ENCODE measurements at regions not wholly inside any gene's neighbourhood (a gene's known extent, or its start where the extent isn't known, plus 50 kb on each side); places are given as distances from the start of the nearest gene placed in this dataset.

- no peaks in the 10 kb centered on the region for H3K4me1 ChIP-seq (ENCODE audit: control insufficient read depth, insufficient read depth, low read length)
- no peak overlapping the region for H3K9ac ChIP-seq (ENCODE audit: low read length)
- H3K4me3 ChIP-seq (ENCODE audit: low read length), result no peak overlapping the region
- H3K36me3 ChIP-seq (ENCODE audit: control insufficient read depth, insufficient read depth, low read length), result no peaks in the 10 kb centered on the region
- H3K27me3 ChIP-seq (ENCODE audit: control insufficient read depth, insufficient read depth, low read length), result no peaks in the 10 kb centered on the region
- no peaks in the 10 kb centered on the region for H3K9me3 ChIP-seq (ENCODE audit: control insufficient read depth, low read length)
Observed at GRCh38 chr3:66785191-66785909, 212.8 kb upstream of the KBTBD8 start.

GRCh38 chr3:66789580-66790237 lies 208.4 kb upstream of the KBTBD8 start:
- no peaks in the 10 kb centered on the region for H3K4me1 ChIP-seq (ENCODE audit: control insufficient read depth, insufficient read depth, low read length)
- H3K9ac ChIP-seq (ENCODE audit: low read length), result no peak overlapping the region
- no peaks in the 10 kb centered on the region for H3K36me3 ChIP-seq (ENCODE audit: control insufficient read depth, insufficient read depth, low read length)
- no peak overlapping the region for H3K4me3 ChIP-seq (ENCODE audit: low read length)
- H3K27me3 ChIP-seq (ENCODE audit: control insufficient read depth, insufficient read depth, low read length), result no peaks in the 10 kb centered on the region
- no peaks in the 10 kb centered on the region for H3K9me3 ChIP-seq (ENCODE audit: control insufficient read depth, low read length)

GRCh38 chr3:66792086-66792485 lies 206.0 kb upstream of the KBTBD8 start:
- Histone ChIP-seq H3K9ac (ENCODE audit: low read length) (no peak overlapping the region), H3K9me3 (ENCODE audit: control insufficient read depth, low read length) (no peaks in the 10 kb centered on the region), H3K36me3 (ENCODE audit: control insufficient read depth, insufficient read depth, low read length) (no peaks in the 10 kb centered on the region), H3K4me3 (ENCODE audit: low read length) (no peak overlapping the region), H3K4me1 (ENCODE audit: control insufficient read depth, insufficient read depth, low read length) (no peaks in the 10 kb centered on the region), H3K27me3 (ENCODE audit: control insufficient read depth, insufficient read depth, low read length) (no peaks in the 10 kb centered on the region)

- Histone ChIP-seq H3K9ac (ENCODE audit: low read length) (no peak overlapping the region), H3K27me3 (ENCODE audit: control insufficient read depth, insufficient read depth, low read length) (no peaks in the 10 kb centered on the region), H3K4me3 (ENCODE audit: low read length) (no peak overlapping the region), H3K4me1 (ENCODE audit: control insufficient read depth, insufficient read depth, low read length) (no peaks in the 10 kb centered on the region), H3K9me3 (ENCODE audit: control insufficient read depth, low read length) (no peaks in the 10 kb centered on the region), H3K36me3 (ENCODE audit: control insufficient read depth, insufficient read depth, low read length) (no peaks in the 10 kb centered on the region)
Observed at GRCh38 chr3:66795365-66795764, 202.7 kb upstream of the KBTBD8 start.

- Histone ChIP-seq H3K9me3 (ENCODE audit: control insufficient read depth, low read length) (no peaks in the 10 kb centered on the region), H3K9ac (ENCODE audit: low read length) (no peak overlapping the region)
Observed at GRCh38 chr3:66796343-66796742, 201.8 kb upstream of the KBTBD8 start.

DNA sequence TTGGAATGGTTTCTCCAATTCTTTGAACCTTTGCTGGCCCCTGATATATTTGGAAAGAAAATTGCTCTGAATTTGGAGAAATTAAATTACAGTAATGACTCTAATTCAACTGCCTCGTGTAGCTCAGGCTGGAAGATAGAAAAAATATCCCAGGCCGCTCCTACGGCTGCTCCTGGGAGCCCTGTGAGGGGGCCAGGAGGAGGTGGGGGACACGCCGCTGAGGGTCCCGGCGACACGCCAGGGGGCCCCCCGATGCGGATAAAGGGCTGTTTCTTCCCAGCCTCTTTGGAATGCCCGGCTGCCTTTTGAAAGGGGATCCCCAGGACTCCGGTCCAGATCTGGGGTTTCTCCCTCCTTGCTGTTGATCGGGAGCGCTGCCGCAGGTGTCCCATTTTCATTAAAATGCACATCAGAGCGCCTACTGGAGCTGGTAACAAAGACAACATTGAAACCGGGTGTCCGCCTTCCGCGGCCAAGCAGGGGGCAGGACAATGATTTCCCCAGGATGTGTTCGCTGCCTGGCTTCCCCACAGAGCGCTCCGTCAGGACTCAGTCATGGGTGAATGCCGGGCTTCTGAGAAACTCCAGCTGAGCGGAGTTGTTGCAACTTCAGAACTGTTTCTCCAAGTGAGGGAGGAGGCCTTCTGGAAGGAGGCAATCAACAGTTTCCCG lies 200.1 kb upstream of the KBTBD8 start:
- H3K4me3 ChIP-seq (ENCODE audit: low read length), result no peak overlapping the region
- no peaks in the 10 kb centered on the region for H3K9me3 ChIP-seq (ENCODE audit: control insufficient read depth, low read length)
- no peaks in the 10 kb centered on the region for H3K27me3 ChIP-seq (ENCODE audit: control insufficient read depth, insufficient read depth, low read length)
- H3K9ac ChIP-seq (ENCODE audit: low read length), result no peak overlapping the region
- no peaks in the 10 kb centered on the region for H3K4me1 ChIP-seq (ENCODE audit: control insufficient read depth, insufficient read depth, low read length)
- no peaks in the 10 kb centered on the region for H3K36me3 ChIP-seq (ENCODE audit: control insufficient read depth, insufficient read depth, low read length)

More at GRCh38 chr3:66796343-66796742, 201.8 kb upstream of the KBTBD8 start:
- Histone ChIP-seq H3K27me3 (ENCODE audit: control insufficient read depth, insufficient read depth, low read length) (no peaks in the 10 kb centered on the region), H3K4me1 (ENCODE audit: control insufficient read depth, insufficient read depth, low read length) (no peaks in the 10 kb centered on the region), H3K4me3 (ENCODE audit: low read length) (no peak overlapping the region), H3K36me3 (ENCODE audit: control insufficient read depth, insufficient read depth, low read length) (no peaks in the 10 kb centered on the region)

DNA sequence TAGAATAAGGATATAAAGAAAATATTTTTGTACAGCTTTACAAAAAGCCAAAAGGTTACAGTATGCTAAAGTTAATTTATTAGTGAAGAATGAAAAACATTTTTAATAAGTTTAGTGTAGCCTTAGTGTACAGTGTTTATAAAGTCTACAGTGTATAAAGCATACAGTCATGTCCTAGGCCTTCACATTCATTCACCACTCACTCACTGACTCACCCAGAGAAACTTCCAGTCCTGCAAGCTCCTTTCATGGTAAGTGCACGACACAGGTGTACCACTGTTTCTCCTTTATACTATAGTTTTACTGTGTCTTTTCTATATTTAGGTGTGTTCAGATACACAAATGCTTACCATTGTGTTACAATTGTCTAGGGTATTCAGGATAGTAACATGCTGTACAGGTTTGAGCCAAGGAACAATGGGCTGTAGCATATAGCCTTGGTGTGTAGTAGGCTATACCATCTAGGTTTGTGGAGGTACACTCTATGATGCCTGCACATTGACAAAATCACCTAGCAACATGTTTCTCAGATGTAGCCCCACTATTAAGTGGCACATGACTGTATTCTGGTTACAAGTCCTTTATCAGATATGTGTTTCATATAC lies 197.1 kb upstream of the KBTBD8 start:
- Histone ChIP-seq H3K4me1 (ENCODE audit: control insufficient read depth, insufficient read depth, low read length) (no peaks in the 10 kb centered on the region), H3K27me3 (ENCODE audit: control insufficient read depth, insufficient read depth, low read length) (no peaks in the 10 kb centered on the region), H3K9me3 (ENCODE audit: control insufficient read depth, low read length) (no peaks in the 10 kb centered on the region), H3K4me3 (ENCODE audit: low read length) (no peak overlapping the region), H3K9ac (ENCODE audit: low read length) (no peak overlapping the region), H3K36me3 (ENCODE audit: control insufficient read depth, insufficient read depth, low read length) (no peaks in the 10 kb centered on the region)

DNA sequence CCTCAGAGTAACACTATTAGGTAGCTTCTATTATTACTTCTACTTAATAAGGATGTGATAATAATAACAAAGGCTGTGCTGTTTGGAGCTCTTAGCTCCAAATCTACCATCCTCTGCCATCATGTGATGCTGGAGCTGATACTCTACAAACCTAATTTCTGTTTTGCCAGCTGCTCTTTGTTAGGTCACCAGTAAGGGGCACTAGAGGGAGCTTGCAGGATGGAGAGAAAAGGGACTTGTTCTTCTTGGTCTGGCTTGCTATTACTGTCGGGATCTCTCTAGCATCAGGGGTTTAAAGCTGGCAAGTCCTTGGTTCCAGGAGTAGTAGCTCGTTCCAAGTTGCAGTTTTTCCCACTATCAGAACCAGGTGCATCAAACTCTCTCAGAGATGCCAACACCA lies 194.9 kb upstream of the KBTBD8 start:
- Histone ChIP-seq H3K4me3 (ENCODE audit: low read length) (no peak overlapping the region), H3K36me3 (ENCODE audit: control insufficient read depth, insufficient read depth, low read length) (no peaks in the 10 kb centered on the region), H3K9ac (ENCODE audit: low read length) (no peak overlapping the region), H3K9me3 (ENCODE audit: control insufficient read depth, low read length) (no peaks in the 10 kb centered on the region), H3K27me3 (ENCODE audit: control insufficient read depth, insufficient read depth, low read length) (no peaks in the 10 kb centered on the region), H3K4me1 (ENCODE audit: control insufficient read depth, insufficient read depth, low read length) (no peaks in the 10 kb centered on the region)

DNA sequence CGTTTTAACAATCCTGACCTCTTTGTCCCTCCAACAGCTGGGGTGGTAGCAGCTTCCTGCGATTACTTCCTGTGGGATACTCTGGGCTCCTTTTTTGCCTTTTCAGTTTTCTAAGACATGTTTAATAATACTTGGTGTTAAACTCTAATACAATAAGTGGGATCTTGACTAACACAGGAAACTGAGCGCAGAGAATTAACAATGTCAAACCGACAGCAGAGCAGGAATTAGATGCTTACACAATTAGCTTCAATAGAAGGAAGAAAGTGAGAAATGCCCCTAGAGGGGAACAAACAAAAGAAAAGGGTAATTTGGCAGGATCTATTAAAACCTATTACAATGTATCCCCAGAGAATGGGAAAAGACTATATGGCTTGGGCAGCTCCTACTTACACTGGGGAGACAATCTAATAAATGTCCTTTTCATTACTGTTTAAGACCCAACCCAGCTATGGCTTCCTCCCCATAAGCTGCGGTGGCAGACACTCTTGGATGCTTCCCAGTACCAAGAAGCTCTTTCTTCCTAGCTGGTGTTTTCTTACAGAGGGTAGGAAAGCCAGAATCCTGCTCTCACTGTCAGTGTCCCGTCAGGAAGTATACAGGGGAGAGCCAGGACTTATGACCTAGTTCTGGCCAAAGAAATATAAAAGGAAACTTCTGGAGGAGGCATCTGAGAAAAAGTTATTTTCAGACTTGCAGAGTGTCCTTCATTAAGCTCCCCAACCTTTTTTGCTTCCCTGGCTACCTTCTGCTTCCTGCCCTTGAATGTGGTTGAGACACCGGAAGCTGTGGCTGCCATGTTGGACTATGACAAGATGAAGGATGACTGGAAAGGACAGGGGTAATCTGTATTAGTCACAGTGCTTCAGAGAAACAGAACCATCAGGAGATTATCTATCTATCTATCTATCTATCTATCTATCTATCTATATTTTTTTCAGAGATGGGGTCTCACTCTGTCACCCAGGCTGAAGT lies 194.1 kb upstream of the KBTBD8 start:
- no peak overlapping the region for H3K4me3 ChIP-seq (ENCODE audit: low read length)
- no peaks in the 10 kb centered on the region for H3K9me3 ChIP-seq (ENCODE audit: control insufficient read depth, low read length)
- H3K36me3 ChIP-seq (ENCODE audit: control insufficient read depth, insufficient read depth, low read length), result no peaks in the 10 kb centered on the region
- peaks cover 6% of the 10 kb centered on the region for H3K4me1 ChIP-seq (ENCODE audit: control insufficient read depth, insufficient read depth, low read length)
- H3K27me3 ChIP-seq (ENCODE audit: control insufficient read depth, insufficient read depth, low read length), result no peaks in the 10 kb centered on the region
- H3K9ac ChIP-seq (ENCODE audit: low read length), result no peak overlapping the region

DNA sequence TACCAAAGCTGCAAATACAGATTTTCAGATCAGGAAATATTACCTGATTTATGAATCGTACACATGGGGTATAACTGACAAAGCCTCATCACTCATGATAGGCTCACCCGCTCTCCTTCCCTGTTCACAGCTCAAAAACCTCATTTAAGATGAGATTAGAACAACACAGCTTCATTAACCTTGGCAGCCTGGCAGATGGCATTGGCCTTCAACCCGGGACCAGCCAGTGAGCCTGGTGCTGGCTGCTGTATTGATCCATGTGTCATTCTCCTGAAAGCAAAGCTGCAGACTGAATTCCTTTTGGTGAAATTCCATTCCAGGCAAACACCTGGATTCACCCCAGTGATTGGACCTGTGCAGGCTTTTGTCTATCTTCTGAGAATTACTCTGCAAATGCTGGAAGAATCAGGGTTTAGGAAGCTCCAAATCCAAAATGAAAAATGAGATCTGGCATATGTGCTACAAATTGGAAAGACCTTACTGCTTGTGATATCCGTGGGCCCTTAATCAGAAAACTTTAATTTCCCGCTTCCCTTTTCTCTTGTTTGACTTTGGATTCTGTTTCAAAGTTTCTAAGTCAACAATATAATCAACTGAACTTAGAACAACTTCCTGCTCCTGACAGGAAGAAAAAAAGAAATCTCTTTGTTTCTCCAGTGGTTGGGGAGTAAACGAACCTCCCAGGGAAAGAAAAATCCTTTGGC lies 189.1 kb upstream of the KBTBD8 start:
- H3K4me3 ChIP-seq (ENCODE audit: low read length), result peak overlapping the region; percentile 3
- peaks cover 14% of the 10 kb centered on the region for H3K4me1 ChIP-seq (ENCODE audit: control insufficient read depth, insufficient read depth, low read length)
- no peaks in the 10 kb centered on the region for H3K36me3 ChIP-seq (ENCODE audit: control insufficient read depth, insufficient read depth, low read length)
- H3K27me3 ChIP-seq (ENCODE audit: control insufficient read depth, insufficient read depth, low read length), result no peaks in the 10 kb centered on the region
- H3K9ac ChIP-seq (ENCODE audit: low read length), result no peak overlapping the region
- H3K9me3 ChIP-seq (ENCODE audit: control insufficient read depth, low read length), result no peaks in the 10 kb centered on the region

GRCh38 chr3:66809595-66809958 lies 188.5 kb upstream of the KBTBD8 start:
- H3K4me3 ChIP-seq (ENCODE audit: low read length), result peak overlapping the region; percentile 3
- no peaks in the 10 kb centered on the region for H3K27me3 ChIP-seq (ENCODE audit: control insufficient read depth, insufficient read depth, low read length)
- no peaks in the 10 kb centered on the region for H3K9me3 ChIP-seq (ENCODE audit: control insufficient read depth, low read length)
- H3K4me1 ChIP-seq (ENCODE audit: control insufficient read depth, insufficient read depth, low read length), result peaks cover 14% of the 10 kb centered on the region
- H3K36me3 ChIP-seq (ENCODE audit: control insufficient read depth, insufficient read depth, low read length), result no peaks in the 10 kb centered on the region
- H3K9ac ChIP-seq (ENCODE audit: low read length), result no peak overlapping the region

Data from mucosa of stomach (tissue), 1 donor.